ENCODE measurements at regions not wholly inside any gene's neighbourhood (a gene's known extent, or its start where the extent isn't known, plus 50 kb on each side); places are given as distances from the start of the nearest gene placed in this dataset.

- TF ChIP-seq POLR2A (IDR thresholded peaks at IDR 0.05; ENCODE audit: low read length) (no peak), GATA1 (IDR thresholded peaks at IDR 0.05; ENCODE audit: low read depth, low read length) (no peak)
Observed at GRCh38 chr16:73710526-73710925, 586.1 kb upstream of the PSMD7 start.
